ENCODE measurements at regions not wholly inside any gene's neighbourhood (a gene's known extent, or its start where the extent isn't known, plus 50 kb on each side); places are given as distances from the start of the nearest gene placed in this dataset.

DNA sequence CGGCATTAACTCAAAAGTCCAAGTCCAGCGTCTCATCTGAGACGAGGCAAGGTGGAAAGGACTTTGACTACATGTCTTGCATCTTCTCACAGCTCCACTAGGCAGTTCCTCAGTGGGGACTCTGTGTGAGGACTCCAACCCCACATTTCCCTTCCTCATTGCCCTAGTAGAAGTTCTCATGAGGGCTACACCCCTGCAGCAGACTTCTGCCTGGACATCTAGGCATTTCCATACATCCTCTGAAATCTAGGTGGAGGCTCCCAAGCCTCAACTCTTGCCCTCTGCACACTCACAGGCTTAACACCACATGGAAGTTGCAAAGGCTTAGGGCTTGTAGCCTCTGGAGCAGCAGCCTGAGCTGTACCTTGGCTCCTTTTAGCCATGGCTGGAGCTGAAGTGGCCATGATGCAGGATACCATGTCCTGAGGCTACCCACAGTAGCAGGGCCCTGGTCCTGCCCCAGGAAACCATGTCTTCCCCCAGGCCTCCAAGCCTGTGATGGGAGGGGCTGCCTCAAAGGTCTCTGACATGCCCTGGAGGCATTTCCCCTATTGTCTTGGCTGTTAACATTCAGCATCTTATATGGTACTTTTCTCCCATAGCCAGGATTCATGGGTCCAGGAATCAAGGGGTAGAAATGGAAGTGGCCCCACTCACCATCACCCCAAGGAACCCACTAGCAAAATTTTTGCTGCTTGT lies 194.6 kb upstream of the KCNG1 start:
- BruUV-seq (replicated peaks): no TSS peak
- dilution Hi-C loops (cut with HindIII; ENCODE audit: low sequenced_read_pairs, unreplicated experiment) (no loop called here), intact Hi-C loops (cut with micrococcal nuclease) (loop anchor here (10.0 kb wide), 1 partner anchor 203 kb away; no protein-coding TSS in a partner anchor)

More for the DNA sequence above, 194.6 kb upstream of the KCNG1 start:
- H3K36me3 ChIP-seq (ENCODE audit: control insufficient read depth, insufficient read depth, low read length): no peaks in the 10 kb centered on the region
- no peak overlapping the region for H2BK20ac ChIP-seq (ENCODE audit: low read depth, low read length)
- H3K23ac ChIP-seq (ENCODE audit: low read depth, low read length): no peak overlapping the region
- no peak overlapping the region for H4K91ac ChIP-seq (ENCODE audit: insufficient read depth, low read depth, low read length)
- CTCF ChIA-PET: no interaction called here
- no peaks in the 10 kb centered on the region for H4K20me1 ChIP-seq (ENCODE audit: insufficient read depth, low read length)
- H4K8ac ChIP-seq (ENCODE audit: low read depth in 2 of 2, low read length in 2 of 2): no peak overlapping the region
- no peak overlapping the region for H2BK120ac ChIP-seq (ENCODE audit: low read depth, low read length)
- no peak overlapping the region for H2AFZ ChIP-seq (replicated peaks; ENCODE audit: low read length, poor library complexity)
- no peak overlapping the region for H3K18ac ChIP-seq (ENCODE audit: low read depth, low read length)
- no peak overlapping the region for H2BK5ac ChIP-seq (ENCODE audit: low read depth, low read length, poor library complexity, severe bottlenecking)
- no peak overlapping the region for H4K5ac ChIP-seq (ENCODE audit: low read depth, low read length)
- 100% methylated on average over 1 of the region's 3 CpGs; no CpG with 5 or more reads in 1 of the 2 experiments for WGBS, 2 experiments (ENCODE audit: extremely low coverage in 2 of 2, insufficient read length in 1 of 2)
- no peak overlapping the region for H2AK9ac ChIP-seq (replicated peaks; ENCODE audit: low read depth, low read length, poor library complexity)
- ATAC-seq (ENCODE audit: low read depth) (no peak), DNase-seq (no peak)
- no peak overlapping the region for H3K14ac ChIP-seq (replicated peaks; ENCODE audit: low read depth, low read length)
- no peak overlapping the region for H3K4me2 ChIP-seq (ENCODE audit: low read depth, low read length)
- TF ChIP-seq MAFK (IDR thresholded peaks at IDR 0.05; ENCODE audit: low read depth, low read length): no peak
- TF ChIP-seq CEBPB (IDR thresholded peaks at IDR 0.05; ENCODE audit: low read depth, low read length): no peak
- no peak for TF ChIP-seq MAZ (IDR thresholded peaks at IDR 0.05; ENCODE audit: borderline replicate concordance, low read depth, low read length)
- TF ChIP-seq BHLHE40 (IDR thresholded peaks at IDR 0.05; ENCODE audit: low read depth, low read length): no peak
- TF ChIP-seq FOS (IDR thresholded peaks at IDR 0.05; ENCODE audit: low read depth, low read length): no peak
- in situ Hi-C loops (cut with MboI; ENCODE audit: low sequenced_read_pairs): no loop called here
- H3K79me1 ChIP-seq (ENCODE audit: low read depth in 1 of 2, low read length in 2 of 2): no peaks in the 10 kb centered on the region
- H3K4me1 ChIP-seq (ENCODE audit: control insufficient read depth, insufficient read depth, low read length): no peaks in the 10 kb centered on the region
- POLR2A ChIA-PET (ENCODE audit: unreplicated experiment): no interaction called here
- H3K9me3 ChIP-seq (ENCODE audit: control insufficient read depth, insufficient read depth, low read length): peaks cover 5% of the 10 kb centered on the region; the same call in 1 of the 2 replicates
- no peak overlapping the region for H2AK5ac ChIP-seq (ENCODE audit: low read depth, low read length)
- no peak overlapping the region for H3K56ac ChIP-seq (ENCODE audit: extremely low read depth, insufficient read depth, low read length)
- no peak overlapping the region for H3K4ac ChIP-seq (ENCODE audit: low read depth, low read length)
- H3K27ac ChIP-seq (ENCODE audit: insufficient read depth, low read length): no peak overlapping the region
- no peak overlapping the region for H2BK15ac ChIP-seq (ENCODE audit: low read depth, low read length)
- peaks cover 29% of the 10 kb centered on the region for H3K27me3 ChIP-seq (ENCODE audit: control insufficient read depth, insufficient read depth, low read length)
- no peaks in the 10 kb centered on the region for H3K9me1 ChIP-seq (ENCODE audit: insufficient read depth, low read length)
- no peak overlapping the region for H3K4me3 ChIP-seq (ENCODE audit: insufficient read depth, low read depth, low read length)
- no peak overlapping the region for H3K9ac ChIP-seq (ENCODE audit: low read depth, low read length)

Data from IMR-90 (cell line).